ENCODE measurements at regions not wholly inside any gene's neighbourhood (a gene's known extent, or its start where the extent isn't known, plus 50 kb on each side); places are given as distances from the start of the nearest gene placed in this dataset.

- Mint-ChIP-seq H3K27me3 (ENCODE audit: insufficient read depth) (no peaks in the 10 kb centered on the region), H3K4me3 (no peak overlapping the region), H3K27ac (no peak overlapping the region), H3K36me3 (ENCODE audit: low read depth) (peaks cover 5% of the 10 kb centered on the region; the same call in 1 of the 2 replicates), H3K4me1 (ENCODE audit: low read depth) (no peaks in the 10 kb centered on the region), H3K9me3 (peaks cover 32% of the 10 kb centered on the region)
- TF ChIP-seq CTCF (IDR thresholded peaks at IDR 0.05), result no peak
- DNase-seq, result no peak
Measured at GRCh38 chr6:48272518-48272917, 161.5 kb upstream of the PTCHD4 start.

- no peak for TF ChIP-seq CTCF (IDR thresholded peaks at IDR 0.05)
- Mint-ChIP-seq H3K4me1 (ENCODE audit: low read depth) (no peaks in the 10 kb centered on the region), H3K4me3 (no peak overlapping the region), H3K27ac (no peak overlapping the region), H3K27me3 (ENCODE audit: insufficient read depth) (no peaks in the 10 kb centered on the region), H3K36me3 (ENCODE audit: low read depth) (no peaks in the 10 kb centered on the region), H3K9me3 (peaks cover 5% of the 10 kb centered on the region; the same call in 1 of the 2 replicates)
- no peak for DNase-seq
Measured at GRCh38 chr6:48255094-48255493, 144.1 kb upstream of the PTCHD4 start.

- Mint-ChIP-seq H3K36me3 (ENCODE audit: low read depth) (no peaks in the 10 kb centered on the region), H3K9me3 (peaks cover 10% of the 10 kb centered on the region; the same call in 1 of the 2 replicates), H3K27ac (no peak overlapping the region), H3K4me1 (ENCODE audit: low read depth) (no peaks in the 10 kb centered on the region), H3K4me3 (no peak overlapping the region), H3K27me3 (ENCODE audit: insufficient read depth) (no peaks in the 10 kb centered on the region)
- TF ChIP-seq CTCF (IDR thresholded peaks at IDR 0.05), result no peak
- DNase-seq, result no peak
Measured at GRCh38 chr6:48249071-48249470, 138.1 kb upstream of the PTCHD4 start.

GRCh38 chr6:48243071-48243470 is 132.1 kb upstream of the PTCHD4 start:
- no peaks in the 10 kb centered on the region for H3K4me1 Mint-ChIP-seq (ENCODE audit: low read depth)
- no peaks in the 10 kb centered on the region for H3K27me3 Mint-ChIP-seq (ENCODE audit: insufficient read depth)
- H3K4me3 Mint-ChIP-seq, result no peak overlapping the region
- no peak for TF ChIP-seq CTCF (IDR thresholded peaks at IDR 0.05)
- no peak for DNase-seq
- H3K27ac Mint-ChIP-seq, result no peak overlapping the region
- no peaks in the 10 kb centered on the region for H3K36me3 Mint-ChIP-seq (ENCODE audit: low read depth)
- H3K9me3 Mint-ChIP-seq, result peaks cover 9% of the 10 kb centered on the region; the same call in 1 of the 2 replicates

- no peak overlapping the region for H3K4me3 Mint-ChIP-seq
- H3K36me3 Mint-ChIP-seq (ENCODE audit: low read depth), result no peaks in the 10 kb centered on the region
- H3K27me3 Mint-ChIP-seq (ENCODE audit: insufficient read depth), result no peaks in the 10 kb centered on the region
Measured at GRCh38 chr6:48240287-48240686, 129.3 kb upstream of the PTCHD4 start.

More at GRCh38 chr6:48240287-48240686, 129.3 kb upstream of the PTCHD4 start:
- Mint-ChIP-seq H3K4me1 (ENCODE audit: low read depth) (no peaks in the 10 kb centered on the region), H3K9me3 (peaks cover 26% of the 10 kb centered on the region), H3K27ac (no peak overlapping the region)
- DNase-seq, result no peak
- TF ChIP-seq CTCF (IDR thresholded peaks at IDR 0.05), result no peak
